Keratinocyte (primary cell): ENCODE measurements at regions not wholly inside any gene's neighbourhood (a gene's known extent, or its start where the extent isn't known, plus 50 kb on each side); places are given as distances from the start of the nearest gene placed in this dataset.

ENCODE experiments used
- EZH2 ChIP-seq: IDR thresholded peaks from one replicate; pipeline ENCODE4 v1.6.1; 2012; ENCODE audit warnings: inconsistent platforms, mild to moderate bottlenecking, low read length, moderate library complexity
- TF ChIP-seq, protein P1 (sequence below), 3 experiments: IDR thresholded peaks in 1 of 3; conservative IDR thresholded peaks in 1 of 3; optimal IDR thresholded peaks in 1 of 3; 2 replicates in 2 of 3; 3 replicates in 1 of 3; pipeline versions ENCODE3 to v1.5.1; 2011; ENCODE audit warnings: low read length in 3 of 3, mild to moderate bottlenecking in 3 of 3, moderate library complexity in 2 of 3, control low read depth in 1 of 3, inconsistent platforms in 1 of 3; ENCODE audit not compliant: insufficient read depth in 2 of 3; ENCODE audit errors: extremely low read depth in 1 of 3

GRCh38 chr2:41504532-41504931 lies 543.3 kb upstream of the PKDCC start:
- TF ChIP-seq, protein P1, sequence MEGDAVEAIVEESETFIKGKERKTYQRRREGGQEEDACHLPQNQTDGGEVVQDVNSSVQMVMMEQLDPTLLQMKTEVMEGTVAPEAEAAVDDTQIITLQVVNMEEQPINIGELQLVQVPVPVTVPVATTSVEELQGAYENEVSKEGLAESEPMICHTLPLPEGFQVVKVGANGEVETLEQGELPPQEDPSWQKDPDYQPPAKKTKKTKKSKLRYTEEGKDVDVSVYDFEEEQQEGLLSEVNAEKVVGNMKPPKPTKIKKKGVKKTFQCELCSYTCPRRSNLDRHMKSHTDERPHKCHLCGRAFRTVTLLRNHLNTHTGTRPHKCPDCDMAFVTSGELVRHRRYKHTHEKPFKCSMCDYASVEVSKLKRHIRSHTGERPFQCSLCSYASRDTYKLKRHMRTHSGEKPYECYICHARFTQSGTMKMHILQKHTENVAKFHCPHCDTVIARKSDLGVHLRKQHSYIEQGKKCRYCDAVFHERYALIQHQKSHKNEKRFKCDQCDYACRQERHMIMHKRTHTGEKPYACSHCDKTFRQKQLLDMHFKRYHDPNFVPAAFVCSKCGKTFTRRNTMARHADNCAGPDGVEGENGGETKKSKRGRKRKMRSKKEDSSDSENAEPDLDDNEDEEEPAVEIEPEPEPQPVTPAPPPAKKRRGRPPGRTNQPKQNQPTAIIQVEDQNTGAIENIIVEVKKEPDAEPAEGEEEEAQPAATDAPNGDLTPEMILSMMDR (optimal IDR thresholded peaks at IDR 0.05 in 1 of 3, IDR thresholded peaks at IDR 0.05 in 1 of 3, conservative IDR thresholded peaks at IDR 0.05 in 1 of 3; ENCODE audit: extremely low read depth in 1 of 3, insufficient read depth in 2 of 3, low read length in 3 of 3): no peak
- TF ChIP-seq EZH2: no peak
